Neural cell (in vitro differentiated cells): ENCODE measurements at regions not wholly inside any gene's neighbourhood (a gene's known extent, or its start where the extent isn't known, plus 50 kb on each side); places are given as distances from the start of the nearest gene placed in this dataset.

Source experiments
- EP300 ChIP-seq: fragments of 450-650 bp; conservative IDR thresholded peaks from 2 replicates; pipeline ENCODE4 v1.6.1; 2014; ENCODE audit warnings: antibody characterized with exemption, mild to moderate bottlenecking, moderate library complexity; ENCODE audit not compliant: poor library complexity, severe bottlenecking
- EZH2 ChIP-seq: fragments of 200-600, 300-800 bp; shearing (Covaris generic), sonication (generic); IDR thresholded peaks from 2 replicates; pipeline ENCODE4 v1.6.1; 2014; ENCODE audit warnings: antibody characterized with exemption, low read length, borderline replicate concordance, mild to moderate bottlenecking; ENCODE audit not compliant: insufficient read depth, poor library complexity, severe bottlenecking
- MXI1 ChIP-seq: fragments of 450-650 bp; conservative IDR thresholded peaks from 2 replicates; pipeline ENCODE4 v1.6.1; 2014; ENCODE audit warnings: antibody characterized with exemption, mild to moderate bottlenecking; ENCODE audit not compliant: poor library complexity, severe bottlenecking
- POLR2AphosphoS5 ChIP-seq: IDR thresholded peaks from 2 replicates; pipeline ENCODE4 v1.6.1; 2012
- SMC3 ChIP-seq: fragments of 450-650 bp; conservative IDR thresholded peaks from 2 replicates; pipeline ENCODE4 v1.6.1; 2014; ENCODE audit warnings: antibody characterized with exemption, mild to moderate bottlenecking, moderate library complexity; ENCODE audit not compliant: poor library complexity
- TAF1 ChIP-seq: IDR thresholded peaks from 2 replicates; pipeline ENCODE4 v1.6.1; 2012; ENCODE audit warnings: low read depth
- TF ChIP-seq, protein P1 (sequence below): fragments of 450-650 bp; IDR thresholded peaks from 2 replicates; pipeline ENCODE4 v1.5.1; 2014; ENCODE audit warnings: antibody characterized with exemption, mild to moderate bottlenecking, moderate library complexity; ENCODE audit not compliant: poor library complexity, severe bottlenecking
- TF ChIP-seq, protein P2 (sequence below): IDR thresholded peaks from 2 replicates; pipeline ENCODE4 v1.6.1; 2012; ENCODE audit warnings: borderline replicate concordance

DNA sequence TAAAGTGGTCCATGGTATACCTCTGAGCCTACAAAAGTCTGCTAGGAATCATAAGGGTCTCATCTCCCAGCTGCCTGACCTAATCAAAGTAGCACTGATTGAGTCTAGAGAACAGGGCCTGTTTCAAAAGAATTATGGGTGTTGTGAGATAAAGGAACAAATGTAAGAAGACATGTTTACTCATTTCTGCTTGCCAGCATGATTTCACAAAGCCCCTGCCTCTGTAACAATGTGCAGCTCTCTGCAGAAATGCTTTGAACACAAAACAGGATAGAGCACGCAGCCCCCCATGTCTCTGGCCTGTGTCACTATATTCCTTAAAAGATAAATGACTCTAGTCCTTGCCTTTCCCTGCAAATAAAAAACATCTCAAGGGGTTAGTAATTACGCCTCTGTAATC, 94.7 kb upstream of the IGSF10 start:
- TF ChIP-seq, protein P1, sequence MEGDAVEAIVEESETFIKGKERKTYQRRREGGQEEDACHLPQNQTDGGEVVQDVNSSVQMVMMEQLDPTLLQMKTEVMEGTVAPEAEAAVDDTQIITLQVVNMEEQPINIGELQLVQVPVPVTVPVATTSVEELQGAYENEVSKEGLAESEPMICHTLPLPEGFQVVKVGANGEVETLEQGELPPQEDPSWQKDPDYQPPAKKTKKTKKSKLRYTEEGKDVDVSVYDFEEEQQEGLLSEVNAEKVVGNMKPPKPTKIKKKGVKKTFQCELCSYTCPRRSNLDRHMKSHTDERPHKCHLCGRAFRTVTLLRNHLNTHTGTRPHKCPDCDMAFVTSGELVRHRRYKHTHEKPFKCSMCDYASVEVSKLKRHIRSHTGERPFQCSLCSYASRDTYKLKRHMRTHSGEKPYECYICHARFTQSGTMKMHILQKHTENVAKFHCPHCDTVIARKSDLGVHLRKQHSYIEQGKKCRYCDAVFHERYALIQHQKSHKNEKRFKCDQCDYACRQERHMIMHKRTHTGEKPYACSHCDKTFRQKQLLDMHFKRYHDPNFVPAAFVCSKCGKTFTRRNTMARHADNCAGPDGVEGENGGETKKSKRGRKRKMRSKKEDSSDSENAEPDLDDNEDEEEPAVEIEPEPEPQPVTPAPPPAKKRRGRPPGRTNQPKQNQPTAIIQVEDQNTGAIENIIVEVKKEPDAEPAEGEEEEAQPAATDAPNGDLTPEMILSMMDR = no peak
- TF ChIP-seq TAF1 = no peak
- no peak for TF ChIP-seq EZH2
- no peak for TF ChIP-seq EP300
- TF ChIP-seq, protein P2, sequence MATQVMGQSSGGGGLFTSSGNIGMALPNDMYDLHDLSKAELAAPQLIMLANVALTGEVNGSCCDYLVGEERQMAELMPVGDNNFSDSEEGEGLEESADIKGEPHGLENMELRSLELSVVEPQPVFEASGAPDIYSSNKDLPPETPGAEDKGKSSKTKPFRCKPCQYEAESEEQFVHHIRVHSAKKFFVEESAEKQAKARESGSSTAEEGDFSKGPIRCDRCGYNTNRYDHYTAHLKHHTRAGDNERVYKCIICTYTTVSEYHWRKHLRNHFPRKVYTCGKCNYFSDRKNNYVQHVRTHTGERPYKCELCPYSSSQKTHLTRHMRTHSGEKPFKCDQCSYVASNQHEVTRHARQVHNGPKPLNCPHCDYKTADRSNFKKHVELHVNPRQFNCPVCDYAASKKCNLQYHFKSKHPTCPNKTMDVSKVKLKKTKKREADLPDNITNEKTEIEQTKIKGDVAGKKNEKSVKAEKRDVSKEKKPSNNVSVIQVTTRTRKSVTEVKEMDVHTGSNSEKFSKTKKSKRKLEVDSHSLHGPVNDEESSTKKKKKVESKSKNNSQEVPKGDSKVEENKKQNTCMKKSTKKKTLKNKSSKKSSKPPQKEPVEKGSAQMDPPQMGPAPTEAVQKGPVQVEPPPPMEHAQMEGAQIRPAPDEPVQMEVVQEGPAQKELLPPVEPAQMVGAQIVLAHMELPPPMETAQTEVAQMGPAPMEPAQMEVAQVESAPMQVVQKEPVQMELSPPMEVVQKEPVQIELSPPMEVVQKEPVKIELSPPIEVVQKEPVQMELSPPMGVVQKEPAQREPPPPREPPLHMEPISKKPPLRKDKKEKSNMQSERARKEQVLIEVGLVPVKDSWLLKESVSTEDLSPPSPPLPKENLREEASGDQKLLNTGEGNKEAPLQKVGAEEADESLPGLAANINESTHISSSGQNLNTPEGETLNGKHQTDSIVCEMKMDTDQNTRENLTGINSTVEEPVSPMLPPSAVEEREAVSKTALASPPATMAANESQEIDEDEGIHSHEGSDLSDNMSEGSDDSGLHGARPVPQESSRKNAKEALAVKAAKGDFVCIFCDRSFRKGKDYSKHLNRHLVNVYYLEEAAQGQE = no peak
- no peak for TF ChIP-seq POLR2AphosphoS5
- TF ChIP-seq MXI1 = no peak
- no peak for TF ChIP-seq SMC3
